ENCODE measurements at regions not wholly inside any gene's neighbourhood (a gene's known extent, or its start where the extent isn't known, plus 50 kb on each side); places are given as distances from the start of the nearest gene placed in this dataset.

- H3K4me3 ChIP-seq (ENCODE audit: control insufficient read depth, low read depth, low read length) = no peak overlapping the region
- no peak for TF ChIP-seq CTCF (IDR thresholded peaks at IDR 0.05; ENCODE audit: control insufficient read depth, insufficient read depth, low read depth, low read length, missing control alignments)
- DNase-seq (ENCODE audit: low read depth) = no peak
Measured at GRCh38 chr2:105607920-105608504, 136.7 kb upstream of the NCK2 start.

DNA sequence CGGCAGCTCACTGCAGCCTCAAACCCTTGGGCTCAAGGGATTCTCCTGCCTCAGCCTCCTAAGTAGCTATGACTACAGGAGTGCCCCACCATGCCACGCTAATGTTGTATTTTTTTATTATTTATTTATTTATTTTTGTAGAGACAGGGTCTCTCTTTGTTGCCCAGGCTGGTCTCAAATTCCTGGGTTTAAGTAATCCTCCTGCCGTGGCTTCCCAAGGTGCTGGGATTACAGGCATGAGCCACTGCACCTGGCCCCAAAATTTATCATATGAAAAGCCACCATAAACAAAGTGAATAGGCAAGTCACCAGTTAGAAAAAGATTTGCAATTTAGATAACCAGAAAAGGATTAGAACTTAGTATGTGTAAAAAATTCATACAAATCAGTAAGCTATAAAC is 138.6 kb upstream of the NCK2 start:
- no peak for DNase-seq (ENCODE audit: low read depth)
- H3K4me3 ChIP-seq (ENCODE audit: control insufficient read depth, low read depth, low read length) = no peak overlapping the region
- no peak for TF ChIP-seq CTCF (IDR thresholded peaks at IDR 0.05; ENCODE audit: control insufficient read depth, insufficient read depth, low read depth, low read length, missing control alignments)

- no peak for DNase-seq (ENCODE audit: low read depth)
- TF ChIP-seq CTCF (IDR thresholded peaks at IDR 0.05; ENCODE audit: control insufficient read depth, insufficient read depth, low read depth, low read length, missing control alignments) = no peak
- no peak overlapping the region for H3K4me3 ChIP-seq (ENCODE audit: control insufficient read depth, low read depth, low read length)
Measured at GRCh38 chr2:105604938-105605337, 139.8 kb upstream of the NCK2 start.

GRCh38 chr2:105600949-105601794 is 143.5 kb upstream of the NCK2 start:
- no peak for TF ChIP-seq CTCF (IDR thresholded peaks at IDR 0.05; ENCODE audit: control insufficient read depth, insufficient read depth, low read depth, low read length, missing control alignments)
- DNase-seq (ENCODE audit: low read depth) = no peak

DNA sequence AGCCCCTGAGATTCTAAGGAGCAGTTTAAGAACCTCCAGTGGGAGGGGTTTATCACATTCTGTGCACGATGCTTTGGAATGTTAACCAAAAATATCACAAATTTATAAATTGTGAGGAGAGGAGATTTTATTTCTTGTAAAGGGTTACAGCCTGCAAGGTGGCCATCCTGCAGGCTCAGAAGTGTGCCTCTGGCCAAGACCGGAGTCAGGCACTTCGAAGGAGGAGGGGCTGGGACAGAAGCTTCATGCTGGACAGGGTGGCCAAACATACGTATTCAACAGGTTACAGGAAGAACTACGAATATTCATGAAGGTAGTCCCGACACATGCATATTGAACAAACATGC is 144.1 kb upstream of the NCK2 start:
- DNase-seq (ENCODE audit: low read depth) = no peak
- TF ChIP-seq CTCF (IDR thresholded peaks at IDR 0.05; ENCODE audit: control insufficient read depth, insufficient read depth, low read depth, low read length, missing control alignments) = no peak

More at GRCh38 chr2:105600949-105601794, 143.5 kb upstream of the NCK2 start:
- H3K4me3 ChIP-seq (ENCODE audit: control insufficient read depth, low read depth, low read length) = no peak overlapping the region

GRCh38 chr2:105600037-105600442 is 144.7 kb upstream of the NCK2 start:
- H3K4me3 ChIP-seq (ENCODE audit: control insufficient read depth, low read depth, low read length) = no peak overlapping the region
- DNase-seq (ENCODE audit: low read depth) = no peak
- TF ChIP-seq CTCF (IDR thresholded peaks at IDR 0.05; ENCODE audit: control insufficient read depth, insufficient read depth, low read depth, low read length, missing control alignments) = no peak

More for the DNA sequence above, 144.1 kb upstream of the NCK2 start:
- no peak overlapping the region for H3K4me3 ChIP-seq (ENCODE audit: control insufficient read depth, low read depth, low read length)
